Lower leg skin (tissue), 4 donors: ENCODE measurements at regions not wholly inside any gene's neighbourhood (a gene's known extent, or its start where the extent isn't known, plus 50 kb on each side); places are given as distances from the start of the nearest gene placed in this dataset.

ENCODE experiments used
- DNase-seq, 2 donors: peaks; one replicate each; pipeline ENCODE4 v3.0.0-alpha.2; 2019; ENCODE audit warnings: low spot score in 2 of 2
- H3K4me3 ChIP-seq: fragments of 200-600 bp; sonication (generic); 2 replicates; pipeline ENCODE4 v1.5.1; 2017; ENCODE audit warnings: mild to moderate bottlenecking, low read depth; ENCODE audit not compliant: poor library complexity, severe bottlenecking
- CTCF ChIP-seq, 3 donors: fragments of 450-650 bp; IDR thresholded peaks; one replicate each; pipeline ENCODE4 v1.5.1; 2016; ENCODE audit warnings: antibody characterized with exemption in 3 of 3, mild to moderate bottlenecking in 3 of 3, moderate library complexity in 2 of 3
- POLR2A ChIP-seq, 2 donors: fragments of 450-650 bp; IDR thresholded peaks; one replicate each; pipeline ENCODE4 v1.6.1; 2016 to 2017; ENCODE audit warnings: antibody characterized with exemption in 2 of 2, mild to moderate bottlenecking in 1 of 2, moderate library complexity in 1 of 2
- WGBS, 2 donors: methylation state at CpG; one replicate each; pipeline ENCODE4 v1.1.5; 2018; 5-methylcytosine and 5-hydroxymethylcytosine counted together
- intact Hi-C: fragments of 100-400 bp; cut with DNase I; formaldehyde crosslinking; loops from one replicate; pipeline ENCODE4 v1.15.0; 2023; ENCODE audit warnings: low total_unique reads

DNA sequence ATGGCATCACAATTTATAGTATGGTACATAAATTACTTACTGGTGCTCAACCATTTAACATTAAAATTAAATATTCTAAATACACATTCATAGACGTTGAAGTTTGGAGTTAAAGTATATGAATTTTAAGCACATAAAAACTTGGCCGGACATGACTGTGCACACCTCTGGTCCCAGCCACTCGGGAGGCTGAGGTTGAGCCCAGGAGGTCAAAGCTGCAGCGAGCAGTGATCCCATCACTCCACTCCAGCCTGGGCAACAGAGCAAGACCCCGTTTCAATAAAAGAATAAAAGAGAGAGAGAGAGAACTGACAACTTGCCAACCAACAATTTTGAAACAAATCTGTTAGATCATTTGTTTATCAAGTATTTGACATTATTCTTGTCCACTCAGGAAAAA, 943.3 kb upstream of the KCND2 start:
- no peak for DNase-seq
- intact Hi-C loops: no loop called here
- no peak for TF ChIP-seq CTCF (IDR thresholded peaks at IDR 0.05)
- no peak for TF ChIP-seq POLR2A (IDR thresholded peaks at IDR 0.05)
- 76 to 82% methylated on average over 5 of the region's 5 CpGs for WGBS, 2 donors
- no peak overlapping the region for H3K4me3 ChIP-seq

DNA sequence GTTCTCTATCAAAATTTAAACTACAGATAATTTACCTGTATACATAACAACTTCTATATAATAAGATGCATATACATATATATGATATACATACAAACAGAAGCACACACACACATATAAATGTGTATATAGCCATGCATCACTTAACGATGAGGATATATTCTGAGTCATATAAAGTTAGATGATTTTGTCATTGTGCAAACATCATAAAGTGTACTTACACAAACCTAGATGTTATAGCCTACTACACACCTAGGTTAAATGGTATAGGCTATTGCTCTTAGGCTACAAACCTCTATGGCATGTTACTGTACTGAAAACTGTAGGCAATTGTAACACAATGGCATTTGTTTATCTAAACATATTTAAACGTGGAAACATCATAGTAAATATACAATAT, 937.6 kb upstream of the KCND2 start:
- WGBS, 2 donors: 67 to 80% methylated on average over 2 of the region's 2 CpGs
- intact Hi-C loops: no loop called here

GRCh38 chr7:119341822-119342221, 931.2 kb upstream of the KCND2 start:
- no peak overlapping the region for H3K4me3 ChIP-seq
- TF ChIP-seq CTCF (IDR thresholded peaks at IDR 0.05) (no peak), POLR2A (IDR thresholded peaks at IDR 0.05) (no peak)
- no peak for DNase-seq
- intact Hi-C loops: no loop called here
- WGBS, 2 donors: 81 to 83% methylated on average over 5 of the region's 5 CpGs

More for the DNA sequence above, 937.6 kb upstream of the KCND2 start:
- DNase-seq: no peak
- no peak overlapping the region for H3K4me3 ChIP-seq
- TF ChIP-seq POLR2A (IDR thresholded peaks at IDR 0.05) (no peak), CTCF (IDR thresholded peaks at IDR 0.05) (no peak)

DNA sequence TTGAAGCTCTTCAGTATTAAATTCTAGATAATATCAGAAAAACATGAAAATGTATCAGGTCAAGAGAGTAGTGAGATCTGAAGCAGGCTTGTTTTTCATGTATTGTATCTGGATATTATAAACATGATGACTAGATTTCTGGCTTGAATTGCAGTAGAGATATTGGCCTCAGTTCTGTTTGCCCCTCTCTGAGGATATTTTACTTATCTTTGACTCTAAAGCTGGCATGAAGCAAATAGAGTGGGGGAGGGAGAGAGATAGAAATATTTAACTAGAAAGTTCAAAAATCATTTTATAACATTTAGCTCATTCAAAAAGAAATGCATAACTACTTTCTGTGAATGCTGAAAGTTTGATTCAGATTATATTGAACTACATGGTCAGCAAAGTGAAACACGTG, 929.7 kb upstream of the KCND2 start:
- TF ChIP-seq CTCF (IDR thresholded peaks at IDR 0.05) (no peak), POLR2A (IDR thresholded peaks at IDR 0.05) (no peak)
- no peak overlapping the region for H3K4me3 ChIP-seq
- intact Hi-C loops: no loop called here
- 32 to 44% methylated on average over 1 of the region's 1 CpG for WGBS, 2 donors
- DNase-seq: no peak

DNA sequence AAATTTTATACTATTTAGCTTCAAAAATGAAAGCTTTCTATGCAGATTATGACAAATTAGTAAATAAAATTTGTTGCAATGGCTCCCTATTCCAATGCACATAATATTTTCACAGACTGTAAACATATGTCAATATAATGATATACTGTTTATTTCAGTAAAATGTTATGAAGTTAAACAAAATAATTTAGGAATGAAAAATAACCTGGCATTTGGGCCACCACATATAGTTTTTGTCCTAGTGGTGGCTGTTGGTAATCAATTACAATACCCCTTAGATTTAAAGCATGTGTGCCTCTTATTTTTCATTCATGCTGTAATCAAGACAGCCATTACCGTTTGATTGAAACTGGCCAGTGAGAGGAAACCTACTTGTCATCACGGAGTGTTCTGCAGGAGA, 928.5 kb upstream of the KCND2 start:
- H3K4me3 ChIP-seq: no peak overlapping the region
- no peak for TF ChIP-seq CTCF (IDR thresholded peaks at IDR 0.05)
- no peak for TF ChIP-seq POLR2A (IDR thresholded peaks at IDR 0.05)
- DNase-seq: no peak
- intact Hi-C loops: no loop called here
- 41% methylated on average over 2 of the region's 2 CpGs for WGBS, 2 donors

- no peak overlapping the region for H3K4me3 ChIP-seq
- TF ChIP-seq POLR2A (IDR thresholded peaks at IDR 0.05) (no peak), CTCF (IDR thresholded peaks at IDR 0.05) (no peak)
- intact Hi-C loops: no loop called here
- DNase-seq: no peak
Observed at GRCh38 chr7:119348491-119348890, 924.5 kb upstream of the KCND2 start.
